HepG2 (cell line): ENCODE measurements at regions not wholly inside any gene's neighbourhood (a gene's known extent, or its start where the extent isn't known, plus 50 kb on each side); places are given as distances from the start of the nearest gene placed in this dataset.

Experiments
- ATAC-seq: fragments of 200-7000 bp; cut with Tn5 transposase; 3 replicates; pipeline ENCODE4 v1.9.1; 2020; ENCODE audit warnings: mild to moderate bottlenecking, moderate library complexity
- BruUV-seq: library from RNA; stranded (reverse); fragments of 400-500 nt; replicated peaks from 2 replicates; lab custom pipeline; 2021; lab: Mats Ljungman, UMichigan
- CTCF ChIA-PET: fragments of 300-600 bp; formaldehyde crosslinking; extraction: SDS; loops from one replicate; lab custom pipeline; 2021; ENCODE audit warnings: low total read pairs, inconsistent platforms, low intra/inter-chr PET ratio; lab: Yijun Ruan, JAX
- POLR2A ChIA-PET: fragments of 350-600 bp; sonication (Branson Sonifier 250); formaldehyde crosslinking; loops from one replicate; lab custom pipeline; 2020; ENCODE audit warnings: antibody characterized with exemption, inconsistent platforms; lab: Yijun Ruan, JAX
- DNase-seq: peaks from one replicate; pipeline ENCODE4 v3.0.0-alpha.2; 2015; ENCODE audit warnings: low spot score
- FAIRE-seq: peaks from 3 replicates; lab custom pipeline; 2011; peaks lifted over from hg19 to GRCh38; lab: Jason Lieb, UNC
- H2AFZ ChIP-seq: one replicate; pipeline ENCODE4 v1.6.1; 2011; ENCODE audit warnings: low read length, inconsistent platforms
- H3K27ac ChIP-seq: fragments of 300-600 bp; 3 replicates; pipeline ENCODE4 v1.8.0; 2011; ENCODE audit warnings: mixed run types, mild to moderate bottlenecking, mixed read lengths, low read length, inconsistent platforms; ENCODE audit not compliant: insufficient read depth; ENCODE audit errors: extremely low read length
- H3K27me3 ChIP-seq, 2 experiments: fragments of 200-600 bp in 1 of 2; 2 replicates in 1 of 2; 3 replicates in 1 of 2; pipeline versions ENCODE4 v1.6.0 to v1.8.0; 2011; ENCODE audit warnings: low read length in 2 of 2, mild to moderate bottlenecking in 2 of 2, moderate library complexity in 2 of 2, inconsistent platforms in 1 of 2; ENCODE audit not compliant: insufficient read depth in 2 of 2, control insufficient read depth in 1 of 2
- H3K36me3 ChIP-seq, 2 experiments: fragments of 200-600 bp in 1 of 2; replicated peaks in 1 of 2; 2 replicates in 1 of 2; 3 replicates in 1 of 2; pipeline versions ENCODE4 v1.5.1 to v1.8.0; 2011; ENCODE audit warnings: low read length in 2 of 2, inconsistent platforms in 1 of 2; ENCODE audit not compliant: insufficient read depth in 2 of 2, control insufficient read depth in 1 of 2
- H3K4me1 ChIP-seq: 2 replicates; pipeline ENCODE4 v1.5.1; 2012; ENCODE audit warnings: low read length, inconsistent platforms; ENCODE audit not compliant: insufficient read depth
- H3K4me2 ChIP-seq: 2 replicates; pipeline ENCODE4 v1.6.0; 2011; ENCODE audit warnings: low read depth, low read length, inconsistent platforms
- H3K4me3 ChIP-seq, 3 experiments: fragments of 200-600 bp in 1 of 3; sonication (generic), shearing (Covaris generic) in 1 of 3; replicated peaks in 1 of 3; 2 replicates each; pipeline ENCODE4 v1.5.1; 2011 to 2016; ENCODE audit warnings: low read length in 3 of 3, inconsistent platforms in 2 of 3, low read depth in 2 of 3, mild to moderate bottlenecking in 2 of 3, control low read depth in 1 of 3, mixed read lengths in 1 of 3; ENCODE audit not compliant: insufficient read depth in 1 of 3
- H3K79me2 ChIP-seq: one replicate; pipeline ENCODE4 v1.6.1; 2011; ENCODE audit warnings: low read length, inconsistent platforms; ENCODE audit not compliant: insufficient read depth
- H3K9ac ChIP-seq: 2 replicates; pipeline ENCODE4 v1.6.0; 2011; ENCODE audit warnings: mild to moderate bottlenecking, low read depth, low read length, inconsistent platforms; ENCODE audit not compliant: insufficient read depth
- H3K9me3 ChIP-seq: 2 replicates; pipeline ENCODE4 v1.5.1; 2012; ENCODE audit warnings: mild to moderate bottlenecking, low read length
- H4K20me1 ChIP-seq: 2 replicates; pipeline ENCODE4 v1.6.0; 2011; ENCODE audit warnings: inconsistent platforms, mild to moderate bottlenecking, low read length, moderate library complexity; ENCODE audit not compliant: insufficient read depth
- AHR ChIP-seq: IDR thresholded peaks from 2 replicates; pipeline ENCODE4 v1.6.1; 2018; ENCODE audit warnings: missing genetic modification reagents, missing compliant biosample characterization
- BORCS8-MEF2B ChIP-seq: sonication (generic); formaldehyde crosslinking; IDR thresholded peaks from 2 replicates; pipeline ENCODE4 v1.8.0; 2022; ENCODE audit warnings: mild to moderate bottlenecking, missing genetic modification reagents
- CEBPG ChIP-seq: IDR thresholded peaks from 2 replicates; pipeline ENCODE4 v1.6.1; 2016
- CREM ChIP-seq, 2 experiments: sonication (generic) in 1 of 2; formaldehyde crosslinking in 1 of 2; IDR thresholded peaks; 2 replicates each; pipeline versions ENCODE4 v1.4.0 to v1.6.1; 2016 to 2020; ENCODE audit warnings: antibody characterized with exemption in 1 of 2, mild to moderate bottlenecking in 1 of 2, missing genetic modification reagents in 1 of 2
- ETV6 ChIP-seq: sonication (generic); formaldehyde crosslinking; conservative IDR thresholded peaks from 2 replicates; pipeline ENCODE4 v1.4.0; 2020; ENCODE audit warnings: missing genetic modification reagents
- KLF9 ChIP-seq: IDR thresholded peaks from 2 replicates; pipeline ENCODE4 v1.6.1; 2016; ENCODE audit warnings: low read depth
- SAP130 ChIP-seq: IDR thresholded peaks from 2 replicates; pipeline ENCODE4 v1.6.1; 2016; ENCODE audit warnings: low read depth
- ZBTB7B ChIP-seq: sonication (generic); formaldehyde crosslinking; IDR thresholded peaks from 2 replicates; pipeline ENCODE4 v1.4.0; 2020; ENCODE audit warnings: missing genetic modification reagents
- ZNF281 ChIP-seq: sonication (generic); formaldehyde crosslinking; IDR thresholded peaks from 2 replicates; pipeline ENCODE4 v1.4.0; 2020; ENCODE audit warnings: missing genetic modification reagents, borderline replicate concordance
- ZNF367 ChIP-seq: sonication (generic); formaldehyde crosslinking; IDR thresholded peaks from 2 replicates; pipeline ENCODE4 v1.4.0; 2020; ENCODE audit warnings: missing genetic modification reagents, borderline replicate concordance
- ZNF383 ChIP-seq: sonication (generic); formaldehyde crosslinking; IDR thresholded peaks from 2 replicates; pipeline ENCODE4 v1.4.0; 2020; ENCODE audit warnings: missing genetic modification reagents, mild to moderate bottlenecking, borderline replicate concordance
- ZNF503 ChIP-seq: sonication (generic); formaldehyde crosslinking; IDR thresholded peaks from 2 replicates; pipeline ENCODE4 v1.4.0; 2020; ENCODE audit warnings: missing genetic modification reagents
- ZNF510 ChIP-seq: sonication (generic); formaldehyde crosslinking; IDR thresholded peaks from 2 replicates; pipeline ENCODE4 v1.4.0; 2020; ENCODE audit warnings: low read depth, mild to moderate bottlenecking, missing genetic modification reagents
- WGBS: methylation state at CpG from one replicate; pipeline ENCODE4 v1.1.6; 2017; ENCODE audit warnings: low lambda C conversion rate; 5-methylcytosine and 5-hydroxymethylcytosine counted together
- in situ Hi-C: cut with HindIII; loops from 2 replicates; pipeline ENCODE4 v1.10.0; 2017; ENCODE audit warnings: low pct_unique_long_range_greater_than_20kb; ENCODE audit not compliant: extremely low pct_ligation_motif_present
- intact Hi-C: fragments of 100-400 bp; cut with micrococcal nuclease; formaldehyde crosslinking; loops from one replicate; pipeline ENCODE4 v1.10.0; 2022; ENCODE audit not compliant: unreplicated experiment

- POLR2A ChIA-PET: no interaction called here
- intact Hi-C loops: no loop called here
- Histone ChIP-seq H3K4me2 (no peak overlapping the region), H3K79me2 (no peaks in the 10 kb centered on the region), H2AFZ (no peak overlapping the region), H4K20me1 (no peaks in the 10 kb centered on the region)
- WGBS: 55% methylated on average over 2 of the region's 2 CpGs
- no peak for ATAC-seq
- no TSS peak for BruUV-seq
- in situ Hi-C loops: no loop called here
- TF ChIP-seq ZBTB7B (CRISPR knock-in tag) (no peak), SAP130 (no peak), ZNF503 (CRISPR knock-in tag) (no peak), KLF9 (CRISPR knock-in tag) (no peak), ZNF510 (CRISPR knock-in tag) (no peak), CEBPG (no peak), AHR (no peak), ZNF383 (CRISPR knock-in tag) (no peak), ETV6 (CRISPR knock-in tag) (no peak), ZNF367 (CRISPR knock-in tag) (no peak), BORCS8-MEF2B (no peak), CREM (IDR thresholded peaks at IDR 0.05) (no peak), CREM (CRISPR knock-in tag; IDR thresholded peaks at IDR 0.05) (no peak), ZNF281 (CRISPR knock-in tag) (no peak)
- TF ChIP-seq, all 625 proteins: peak for 0
- H3K9me3 ChIP-seq: peaks cover 68% of the 10 kb centered on the region
- FAIRE-seq: no peak
- H3K9ac ChIP-seq: no peak overlapping the region
- no peaks in the 10 kb centered on the region for H3K4me1 ChIP-seq
- DNase-seq: no peak
- CTCF ChIA-PET: no interaction called here
- no peaks in the 10 kb centered on the region for H3K27me3 ChIP-seq
- no peak overlapping the region for H3K27ac ChIP-seq
- no peaks in the 10 kb centered on the region for H3K36me3 ChIP-seq
- H3K4me3 ChIP-seq: no peak overlapping the region
These were observed 574.2 kb upstream of the CPEB2 start for GRCh38 chr4:14428125-14428524.
